Stimulated activated effector memory CD8-positive, alpha-beta T cell treated with anti-CD3 and anti-CD28 coated beads, Interleukin-12 subunit alpha, Interleukin-12 subunit beta, amount 100 ng/mL, for 72 hours (primary cell): ENCODE measurements at regions not wholly inside any gene's neighbourhood (a gene's known extent, or its start where the extent isn't known, plus 50 kb on each side); places are given as distances from the start of the nearest gene placed in this dataset.

ENCODE experiments used
- ATAC-seq: fragments of 150-1000 bp; cut with Tn5 transposase; 2 replicates; pipeline ENCODE4 v1.10.0; 2021
- DNase-seq, 2 donors: peaks; one replicate each; pipeline ENCODE4 v3.0.0; 2021 to 2022; ENCODE audit warnings: low spot score in 2 of 2
- H3K27ac Mint-ChIP-seq: one replicate; pipeline ENCODE4 v1.8.0; 2022; ENCODE audit warnings: mild to moderate bottlenecking, mixed read lengths
- H3K36me3 Mint-ChIP-seq: one replicate; pipeline ENCODE4 v1.8.0; 2022; ENCODE audit warnings: mild to moderate bottlenecking, mixed read lengths
- H3K4me1 Mint-ChIP-seq: one replicate; pipeline ENCODE4 v1.8.0; 2022; ENCODE audit warnings: mixed read lengths
- H3K4me3 Mint-ChIP-seq: one replicate; pipeline ENCODE4 v1.8.0; 2022; ENCODE audit warnings: mild to moderate bottlenecking, mixed read lengths
- H3K9me3 Mint-ChIP-seq: one replicate; pipeline ENCODE4 v1.8.0; 2022; ENCODE audit warnings: mixed read lengths

DNA sequence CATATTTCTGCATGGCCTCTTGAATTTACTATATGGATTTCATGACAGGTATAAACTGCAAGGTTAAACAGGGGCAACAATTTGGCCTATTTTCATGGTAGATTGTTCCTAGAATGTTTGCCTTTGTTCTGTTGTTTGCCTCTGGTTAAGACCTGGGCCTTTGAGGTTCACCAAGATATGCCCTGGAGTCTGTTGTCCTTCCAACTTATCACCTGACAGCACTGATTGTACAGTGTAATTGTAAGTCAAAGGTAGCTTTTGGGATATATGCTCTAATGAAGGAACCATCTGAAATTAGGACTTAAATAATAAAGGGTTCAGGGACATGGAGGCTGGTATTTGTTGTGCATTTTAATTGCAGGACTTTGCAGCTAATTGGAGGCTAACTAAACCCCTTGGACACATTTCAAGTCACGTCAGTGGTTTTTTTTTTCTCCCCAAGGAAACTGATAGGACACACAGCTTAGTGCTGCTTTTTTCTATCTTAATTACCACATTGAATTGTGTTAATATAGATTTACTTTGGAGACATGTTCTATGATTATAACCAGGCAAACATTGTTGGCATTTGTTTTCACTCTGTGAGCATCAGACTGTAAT is 771.2 kb upstream of the LINC00305 start:
- H3K4me3 Mint-ChIP-seq: no peak overlapping the region
- DNase-seq (no peak), ATAC-seq (no peak)
- H3K9me3 Mint-ChIP-seq: peaks cover 10% of the 10 kb centered on the region
- no peaks in the 10 kb centered on the region for H3K36me3 Mint-ChIP-seq
- no peaks in the 10 kb centered on the region for H3K4me1 Mint-ChIP-seq
- H3K27ac Mint-ChIP-seq: no peak overlapping the region

DNA sequence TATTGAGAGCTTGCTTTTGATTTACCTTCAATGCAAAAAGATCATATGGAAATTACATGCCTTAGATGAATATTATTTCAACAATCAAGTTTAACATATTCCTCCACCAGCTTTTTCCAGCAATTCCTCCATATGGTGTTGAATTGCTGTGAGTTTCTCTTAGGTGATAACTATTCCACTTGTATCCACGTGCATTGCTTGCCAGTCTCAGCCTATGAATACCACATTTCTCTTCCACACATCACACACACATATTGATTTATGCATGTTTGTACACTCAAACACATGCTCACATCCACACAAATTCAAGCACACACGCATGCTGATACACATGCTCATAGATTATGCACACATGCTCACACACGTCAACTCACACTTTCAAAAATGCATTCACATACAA is 770.0 kb upstream of the LINC00305 start:
- peaks cover 8% of the 10 kb centered on the region for H3K9me3 Mint-ChIP-seq
- no peak for DNase-seq
- H3K4me1 Mint-ChIP-seq: no peaks in the 10 kb centered on the region
- no peak for ATAC-seq
- H3K36me3 Mint-ChIP-seq: no peaks in the 10 kb centered on the region
- H3K27ac Mint-ChIP-seq: no peak overlapping the region
- H3K4me3 Mint-ChIP-seq: no peak overlapping the region

DNA sequence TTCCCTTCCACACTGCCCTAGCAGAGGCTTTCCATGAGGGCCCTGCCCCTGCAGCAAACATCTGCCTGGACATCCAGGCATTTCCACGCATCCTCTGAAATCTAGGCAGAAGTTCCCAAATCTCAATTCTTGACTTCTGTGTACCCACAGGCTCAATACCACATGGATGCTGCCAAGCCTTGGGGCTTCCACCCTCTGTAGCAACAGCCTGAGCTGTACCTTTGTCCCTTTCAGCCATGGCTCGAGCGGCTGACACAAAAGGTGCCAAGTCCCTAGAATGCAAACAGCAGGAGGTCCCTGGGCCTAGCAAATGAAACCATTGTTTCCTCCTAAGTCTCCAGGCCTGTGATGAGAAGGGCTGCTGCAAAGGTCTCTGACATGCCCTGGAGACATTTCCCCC is 744.5 kb upstream of the LINC00305 start:
- no peak for ATAC-seq
- no peak overlapping the region for H3K27ac Mint-ChIP-seq
- H3K36me3 Mint-ChIP-seq: no peaks in the 10 kb centered on the region
- no peak overlapping the region for H3K4me3 Mint-ChIP-seq
- no peak for DNase-seq
- H3K9me3 Mint-ChIP-seq: peaks cover 11% of the 10 kb centered on the region
- no peaks in the 10 kb centered on the region for H3K4me1 Mint-ChIP-seq

DNA sequence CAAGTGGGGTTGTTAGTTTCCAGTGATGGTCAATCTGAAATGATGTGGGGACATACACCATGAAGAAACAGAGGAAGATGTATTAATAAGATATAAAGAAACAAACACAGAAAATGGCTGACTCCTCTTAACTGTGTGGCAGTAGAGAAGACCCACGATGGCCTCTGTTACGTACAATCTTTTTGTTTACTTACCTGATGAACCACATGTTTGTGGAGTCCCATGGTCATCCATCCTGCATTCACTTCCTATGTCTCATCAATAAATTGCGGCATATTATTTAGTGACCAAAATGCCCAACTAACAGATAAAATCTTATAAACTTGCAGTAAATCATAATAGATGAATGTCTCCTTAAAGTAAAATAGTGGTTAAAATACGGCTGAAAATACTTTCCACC is 740.1 kb upstream of the LINC00305 start:
- Mint-ChIP-seq H3K4me3 (no peak overlapping the region), H3K27ac (no peak overlapping the region), H3K9me3 (peaks cover 15% of the 10 kb centered on the region), H3K4me1 (no peaks in the 10 kb centered on the region), H3K36me3 (no peaks in the 10 kb centered on the region)
- DNase-seq (no peak), ATAC-seq (no peak)

DNA sequence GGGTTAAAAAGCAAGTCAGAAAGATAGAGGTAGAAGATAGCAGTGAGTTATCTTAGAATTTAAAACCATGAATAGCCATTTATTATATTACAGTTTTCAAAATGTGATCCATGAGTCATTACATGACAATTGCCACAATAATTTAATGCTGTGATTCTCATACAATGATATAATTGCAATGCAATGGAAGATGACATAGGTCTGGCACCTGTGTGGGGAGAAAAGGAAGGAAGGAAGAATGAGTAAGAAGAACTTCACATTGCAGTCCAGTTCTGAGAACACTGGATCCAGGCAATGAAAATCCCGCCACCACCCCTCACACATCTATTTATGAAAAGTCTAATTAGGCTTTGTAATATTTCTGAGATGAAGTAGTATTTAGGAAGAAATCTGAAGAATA is 738.1 kb upstream of the LINC00305 start:
- H3K4me1 Mint-ChIP-seq: no peaks in the 10 kb centered on the region
- H3K27ac Mint-ChIP-seq: no peak overlapping the region
- H3K36me3 Mint-ChIP-seq: no peaks in the 10 kb centered on the region
- H3K9me3 Mint-ChIP-seq: peaks cover 9% of the 10 kb centered on the region
- DNase-seq: no peak
- no peak overlapping the region for H3K4me3 Mint-ChIP-seq
- ATAC-seq: no peak

DNA sequence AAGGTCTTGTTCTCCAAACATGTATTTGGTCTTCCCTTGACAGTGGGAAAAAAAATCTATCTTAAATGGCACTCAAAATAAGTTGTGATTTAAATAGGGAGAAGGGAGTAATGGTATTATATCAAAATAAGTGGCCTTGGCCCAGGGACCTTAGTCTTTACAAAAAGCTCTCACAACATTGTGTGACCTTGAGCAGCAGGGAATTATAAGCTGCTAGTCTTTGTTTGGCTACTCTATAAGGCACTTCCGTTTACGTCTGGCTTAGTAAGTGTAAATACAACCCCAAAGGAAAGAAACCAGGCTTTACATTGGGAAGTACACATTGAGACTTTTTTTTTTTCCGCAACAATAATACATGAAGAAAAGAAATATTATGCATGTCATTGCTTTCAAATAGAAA is 734.0 kb upstream of the LINC00305 start:
- ATAC-seq (no peak), DNase-seq (no peak)
- H3K27ac Mint-ChIP-seq: no peak overlapping the region
- H3K9me3 Mint-ChIP-seq: peaks cover 12% of the 10 kb centered on the region
- H3K36me3 Mint-ChIP-seq: no peaks in the 10 kb centered on the region
- no peak overlapping the region for H3K4me3 Mint-ChIP-seq
- H3K4me1 Mint-ChIP-seq: no peaks in the 10 kb centered on the region

DNA sequence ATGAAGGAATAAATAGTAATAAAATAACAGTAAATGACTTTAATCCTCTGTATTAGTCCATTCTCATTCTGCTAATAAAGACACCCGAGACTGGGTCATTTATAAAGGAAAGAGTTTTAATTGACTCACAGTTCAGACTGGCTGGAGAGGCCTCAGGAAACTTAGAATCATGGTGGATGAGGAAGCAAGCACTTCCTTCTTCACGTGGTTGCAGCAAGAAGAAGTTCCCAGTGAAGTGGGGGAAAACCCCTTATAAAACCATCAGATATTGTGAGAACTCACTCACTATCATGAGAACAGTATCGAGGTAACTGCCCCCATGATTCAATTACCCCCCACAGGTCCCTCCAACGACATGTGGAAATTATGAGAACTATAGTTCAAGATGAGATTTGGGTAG is 727.9 kb upstream of the LINC00305 start:
- H3K9me3 Mint-ChIP-seq: peaks cover 17% of the 10 kb centered on the region
- DNase-seq: no peak
- no peak for ATAC-seq
- no peak overlapping the region for H3K27ac Mint-ChIP-seq
- no peaks in the 10 kb centered on the region for H3K4me1 Mint-ChIP-seq
- no peak overlapping the region for H3K4me3 Mint-ChIP-seq
- no peaks in the 10 kb centered on the region for H3K36me3 Mint-ChIP-seq

DNA sequence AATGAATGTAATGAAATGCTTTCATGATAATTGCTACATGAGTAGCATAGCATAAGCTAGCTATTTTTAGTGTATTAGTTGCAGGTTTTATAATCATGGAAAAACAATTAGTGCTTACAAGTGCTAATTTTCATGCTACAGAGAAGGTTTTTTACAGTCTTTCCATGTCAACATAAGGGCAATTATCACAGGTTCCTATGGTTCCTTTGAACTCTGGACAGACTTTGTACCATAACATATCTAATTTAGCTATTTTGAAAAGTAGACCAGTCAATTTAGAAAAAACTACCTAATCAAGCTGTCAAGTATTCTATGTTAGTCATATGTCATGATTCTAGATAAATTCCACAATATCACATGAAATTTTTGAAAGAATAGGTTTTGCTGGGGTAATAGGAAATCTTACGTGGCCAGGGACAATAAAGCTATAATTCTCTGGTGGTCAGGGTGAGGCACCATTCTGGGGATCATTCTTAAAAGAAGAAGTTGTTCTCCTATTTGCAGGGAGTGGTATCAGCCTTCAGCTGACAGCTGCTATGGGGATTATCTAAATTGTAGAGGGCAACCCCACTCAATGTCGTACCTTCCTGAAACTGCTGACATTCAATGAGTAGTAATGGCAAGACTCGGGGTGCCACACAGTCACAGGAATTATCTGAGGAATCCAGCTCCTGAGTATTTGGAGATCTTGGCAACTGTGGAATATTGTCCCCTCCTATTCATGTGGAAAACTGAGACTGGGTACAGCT is 724.0 kb upstream of the LINC00305 start:
- H3K36me3 Mint-ChIP-seq: no peaks in the 10 kb centered on the region

DNA sequence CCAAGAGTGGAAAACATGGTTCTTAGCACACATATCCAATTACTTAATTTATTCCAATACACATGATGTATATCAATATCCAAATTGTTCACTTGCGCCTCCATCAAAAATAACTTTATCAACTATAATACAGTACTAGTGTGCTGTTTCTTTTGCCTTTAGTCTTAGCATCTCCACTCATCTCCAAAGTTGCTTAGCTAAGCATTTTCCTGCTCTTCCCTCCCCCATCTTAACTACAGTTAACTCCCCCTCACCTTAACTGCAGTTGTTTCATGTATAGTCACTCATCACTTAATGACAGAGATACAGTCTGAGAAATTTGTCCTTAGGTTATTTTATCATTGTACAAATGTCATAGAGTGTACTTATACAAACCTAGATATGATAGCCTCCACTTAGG is 705.2 kb upstream of the LINC00305 start:
- H3K4me3 Mint-ChIP-seq: no peak overlapping the region
- peaks cover 16% of the 10 kb centered on the region for H3K9me3 Mint-ChIP-seq
- no peaks in the 10 kb centered on the region for H3K4me1 Mint-ChIP-seq
- DNase-seq: no peak
- H3K36me3 Mint-ChIP-seq: no peaks in the 10 kb centered on the region
- no peak for ATAC-seq
- no peak overlapping the region for H3K27ac Mint-ChIP-seq

More for the DNA sequence above, 724.0 kb upstream of the LINC00305 start:
- Mint-ChIP-seq H3K27ac (no peak overlapping the region), H3K9me3 (peaks cover 29% of the 10 kb centered on the region), H3K4me1 (no peaks in the 10 kb centered on the region), H3K4me3 (no peak overlapping the region)
- no peak for DNase-seq
- no peak for ATAC-seq

DNA sequence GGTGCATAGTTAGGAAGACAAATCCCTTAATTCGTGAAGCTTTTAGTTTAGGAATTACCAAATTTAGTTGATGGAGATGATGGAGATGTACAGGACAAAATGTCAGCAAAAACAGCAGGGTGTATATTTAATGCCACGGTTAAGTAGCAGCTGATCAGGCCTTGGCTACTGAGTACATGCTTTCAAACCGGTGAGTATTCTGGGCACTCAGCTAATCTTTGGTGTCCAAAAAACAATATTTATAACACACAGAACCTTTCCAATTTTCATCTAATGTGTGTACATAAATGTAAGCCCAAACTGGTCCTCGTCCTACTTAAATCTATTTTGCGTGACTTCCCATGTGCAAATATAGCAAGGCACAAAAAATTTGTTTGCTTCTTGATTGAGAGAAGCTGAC is 703.4 kb upstream of the LINC00305 start:
- ATAC-seq (no peak), DNase-seq (no peak)
- H3K4me1 Mint-ChIP-seq: no peaks in the 10 kb centered on the region
- H3K9me3 Mint-ChIP-seq: peaks cover 18% of the 10 kb centered on the region
- no peak overlapping the region for H3K4me3 Mint-ChIP-seq
- H3K36me3 Mint-ChIP-seq: no peaks in the 10 kb centered on the region
- H3K27ac Mint-ChIP-seq: no peak overlapping the region

DNA sequence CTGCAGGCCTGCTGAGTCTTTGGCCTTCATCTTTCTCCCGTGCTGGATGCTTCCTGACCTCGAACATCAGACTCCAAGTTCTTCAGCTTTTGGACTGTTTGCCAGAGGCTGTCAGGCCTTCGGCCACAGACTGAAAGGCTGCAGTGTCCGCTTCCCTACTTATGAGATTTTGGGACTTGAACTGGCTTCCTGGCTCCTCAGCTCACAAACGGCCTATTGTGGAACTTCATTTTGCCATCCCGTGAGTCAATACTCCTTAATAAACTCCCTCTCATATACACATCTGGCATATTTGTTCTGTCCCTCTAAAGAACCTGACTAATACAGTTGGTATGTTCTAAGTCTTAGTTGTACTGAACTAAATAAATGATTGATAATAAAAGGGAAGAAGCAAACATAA is 702.8 kb upstream of the LINC00305 start:
- DNase-seq (no peak), ATAC-seq (no peak)
- Mint-ChIP-seq H3K9me3 (peaks cover 18% of the 10 kb centered on the region), H3K4me3 (no peak overlapping the region), H3K27ac (no peak overlapping the region), H3K36me3 (no peaks in the 10 kb centered on the region), H3K4me1 (no peaks in the 10 kb centered on the region)

DNA sequence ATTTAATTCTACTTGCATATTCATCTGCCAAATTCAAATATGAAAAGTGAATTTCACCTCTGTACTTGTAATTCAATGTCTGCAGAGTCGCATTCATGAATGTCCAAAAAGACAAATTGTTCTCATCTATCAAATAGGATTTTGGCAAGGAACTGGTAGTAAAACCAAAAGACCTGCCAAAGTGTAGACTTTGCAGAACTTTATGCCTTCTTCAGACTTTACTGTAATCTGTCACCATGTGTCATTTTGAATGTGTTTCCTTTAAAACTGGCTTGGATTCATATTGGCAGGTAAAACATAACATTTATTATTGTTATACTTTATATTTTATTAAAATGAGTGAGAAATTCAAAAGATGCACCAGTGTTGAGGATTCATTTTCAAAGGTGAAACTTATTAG is 701.9 kb upstream of the LINC00305 start:
- no peaks in the 10 kb centered on the region for H3K4me1 Mint-ChIP-seq
- DNase-seq (no peak), ATAC-seq (no peak)
- H3K9me3 Mint-ChIP-seq: peaks cover 18% of the 10 kb centered on the region
- H3K4me3 Mint-ChIP-seq: no peak overlapping the region
- H3K36me3 Mint-ChIP-seq: no peaks in the 10 kb centered on the region
- H3K27ac Mint-ChIP-seq: no peak overlapping the region

DNA sequence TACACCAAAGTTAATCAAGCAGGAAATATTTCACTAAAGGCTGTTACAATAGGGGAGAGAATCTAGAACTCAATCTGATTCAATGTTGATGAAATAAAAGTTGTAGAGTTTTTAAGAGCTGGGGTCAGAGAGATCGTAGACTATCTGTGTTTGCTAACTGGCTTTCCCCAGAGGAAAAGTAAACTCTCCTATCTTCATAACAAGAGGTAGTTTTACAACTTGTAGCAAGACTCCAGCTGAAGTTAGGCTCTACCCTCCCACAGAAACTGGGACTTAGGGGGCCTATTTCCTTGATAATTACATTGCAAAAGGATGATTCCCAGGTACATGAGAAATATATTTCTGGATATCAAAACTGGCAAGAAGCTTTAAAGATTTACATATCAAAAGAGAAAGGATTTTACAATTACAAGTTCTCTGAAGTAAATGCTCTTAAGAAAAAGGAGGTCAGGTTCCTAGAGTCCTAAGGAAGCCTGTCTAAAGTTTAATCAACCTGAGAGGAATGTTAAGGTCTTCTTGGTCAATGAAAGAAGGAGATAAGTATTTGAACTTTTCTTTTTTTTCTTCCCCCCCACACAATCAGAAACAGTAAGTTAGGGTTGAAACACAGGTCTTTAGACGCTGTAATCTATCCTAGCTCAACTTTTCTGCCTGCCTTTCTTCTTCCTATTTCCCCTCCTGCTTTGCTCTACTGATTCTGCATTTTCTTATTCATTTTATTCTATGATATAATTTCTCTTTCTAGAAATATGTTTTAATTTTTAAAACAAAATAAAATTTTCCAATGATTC is 692.2 kb upstream of the LINC00305 start:
- H3K4me3 Mint-ChIP-seq: no peak overlapping the region
- DNase-seq (no peak), ATAC-seq (no peak)
- H3K36me3 Mint-ChIP-seq: no peaks in the 10 kb centered on the region
- no peaks in the 10 kb centered on the region for H3K4me1 Mint-ChIP-seq
- no peak overlapping the region for H3K27ac Mint-ChIP-seq
- peaks cover 5% of the 10 kb centered on the region for H3K9me3 Mint-ChIP-seq

DNA sequence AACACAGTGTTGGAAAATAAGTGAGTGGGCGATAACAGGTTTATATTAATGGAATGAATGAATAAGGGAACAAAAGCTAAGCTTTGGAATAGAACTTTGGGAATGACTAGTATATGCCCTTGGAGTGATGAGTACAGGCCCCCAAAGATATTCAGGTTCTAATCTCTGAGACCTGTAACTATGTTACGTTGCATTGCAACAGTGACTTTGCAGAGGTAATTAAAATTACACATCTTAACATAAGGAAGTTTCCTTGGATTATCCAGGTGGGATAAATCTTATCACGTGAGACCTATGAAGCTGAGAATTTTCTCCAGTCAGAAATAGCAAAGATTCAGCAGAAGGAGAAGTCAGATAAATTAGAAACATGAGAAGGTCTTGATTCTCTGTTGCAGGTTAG is 661.5 kb upstream of the LINC00305 start:
- H3K9me3 Mint-ChIP-seq: peaks cover 20% of the 10 kb centered on the region
- H3K27ac Mint-ChIP-seq: no peak overlapping the region
- DNase-seq: no peak
- H3K4me1 Mint-ChIP-seq: no peaks in the 10 kb centered on the region
- H3K4me3 Mint-ChIP-seq: no peak overlapping the region
- no peaks in the 10 kb centered on the region for H3K36me3 Mint-ChIP-seq
- no peak for ATAC-seq

DNA sequence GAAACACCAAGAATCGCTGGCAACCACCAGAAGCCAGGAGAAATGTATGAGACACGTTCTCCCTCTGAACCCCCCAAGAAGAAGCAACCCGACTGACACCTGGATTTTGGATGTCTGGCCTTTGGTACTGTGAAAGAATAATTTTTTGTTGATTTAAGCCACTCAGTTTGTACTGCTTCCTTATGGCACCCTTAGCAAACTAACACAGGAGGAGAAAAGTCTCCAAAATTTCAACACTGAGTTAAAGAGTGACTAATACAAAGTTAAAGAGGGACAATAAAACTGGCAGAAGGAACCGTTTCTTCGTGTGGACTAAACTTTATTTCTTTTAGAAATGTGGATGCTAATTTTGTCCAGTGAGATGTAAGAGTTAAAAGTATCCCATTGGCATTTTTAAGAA is 660.9 kb upstream of the LINC00305 start:
- no peaks in the 10 kb centered on the region for H3K36me3 Mint-ChIP-seq
- H3K27ac Mint-ChIP-seq: no peak overlapping the region
- DNase-seq: no peak
- H3K4me3 Mint-ChIP-seq: no peak overlapping the region
- peaks cover 20% of the 10 kb centered on the region for H3K9me3 Mint-ChIP-seq
- no peaks in the 10 kb centered on the region for H3K4me1 Mint-ChIP-seq
- no peak for ATAC-seq

DNA sequence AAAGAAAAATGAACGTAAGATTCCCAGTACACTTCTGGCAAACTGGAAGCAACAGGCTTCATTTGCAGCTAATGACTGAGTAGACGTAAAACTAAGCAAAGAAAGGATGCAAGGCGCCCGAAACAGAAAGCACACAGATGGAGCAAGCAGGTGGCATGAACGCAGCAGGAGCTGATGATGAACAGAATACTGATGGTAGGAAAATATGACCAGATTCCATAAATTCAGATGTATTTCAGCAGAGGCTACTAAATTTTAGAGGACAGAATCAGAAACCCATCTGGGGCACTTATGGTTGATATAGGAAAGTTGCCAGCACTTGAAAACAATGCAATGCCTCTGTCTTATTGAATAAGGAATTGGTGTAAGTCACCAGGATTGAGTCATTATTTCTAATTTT is 658.7 kb upstream of the LINC00305 start:
- no peak for ATAC-seq
- Mint-ChIP-seq H3K27ac (no peak overlapping the region), H3K4me1 (no peaks in the 10 kb centered on the region), H3K36me3 (no peaks in the 10 kb centered on the region), H3K9me3 (peaks cover 17% of the 10 kb centered on the region), H3K4me3 (no peak overlapping the region)
- no peak for DNase-seq
